SU-DHL-6 (cell line): ENCODE measurements at regions not wholly inside any gene's neighbourhood (a gene's known extent, or its start where the extent isn't known, plus 50 kb on each side); places are given as distances from the start of the nearest gene placed in this dataset.

Experiments
- CTCF ChIP-seq: fragments of 200-600 bp; sonication (generic); IDR thresholded peaks from one replicate; pipeline ENCODE4 v1.5.1; 2017; ENCODE audit warnings: antibody characterized with exemption, mild to moderate bottlenecking, low read length, moderate library complexity; ENCODE audit not compliant: insufficient read depth, poor library complexity, severe bottlenecking
- EZH2phosphoT487 ChIP-seq: fragments of 200-600 bp; sonication (generic), shearing (Covaris generic); conservative IDR thresholded peaks from 2 replicates; pipeline ENCODE4 v1.6.1; 2018; ENCODE audit warnings: mild to moderate bottlenecking, antibody characterized with exemption, low read length, moderate library complexity, mixed read lengths

GRCh38 chr3:26068890-26069289 is 279.0 kb downstream of the OXSM start:
- TF ChIP-seq CTCF (no peak), EZH2phosphoT487 (no peak)
